ENCODE measurements at regions not wholly inside any gene's neighbourhood (a gene's known extent, or its start where the extent isn't known, plus 50 kb on each side); places are given as distances from the start of the nearest gene placed in this dataset.

DNA sequence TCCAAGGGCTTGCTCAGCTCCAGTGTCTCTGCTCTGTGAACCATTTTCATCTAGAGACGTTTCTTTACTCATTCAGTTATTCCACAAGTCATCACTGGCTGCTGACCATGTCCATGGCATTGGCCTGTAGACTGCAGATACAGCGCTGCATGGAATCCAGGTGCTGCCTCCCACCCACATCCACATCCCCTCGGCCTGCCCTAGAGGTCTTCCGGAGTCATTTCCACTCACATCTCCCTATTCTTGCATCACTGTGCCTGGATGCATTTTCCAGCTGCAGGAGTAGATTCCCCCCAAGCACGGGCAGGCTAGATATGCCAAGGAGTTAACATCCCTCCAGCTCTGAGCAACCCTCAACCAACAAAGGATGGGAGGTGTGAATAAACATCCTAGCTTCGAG, 68.9 kb downstream of the CHST1 start:
- TF ChIP-seq FOXP1 (CRISPR knock-in tag; IDR thresholded peaks at IDR 0.05; ENCODE audit: borderline replicate concordance): no peak
- TF ChIP-seq, protein P1, sequence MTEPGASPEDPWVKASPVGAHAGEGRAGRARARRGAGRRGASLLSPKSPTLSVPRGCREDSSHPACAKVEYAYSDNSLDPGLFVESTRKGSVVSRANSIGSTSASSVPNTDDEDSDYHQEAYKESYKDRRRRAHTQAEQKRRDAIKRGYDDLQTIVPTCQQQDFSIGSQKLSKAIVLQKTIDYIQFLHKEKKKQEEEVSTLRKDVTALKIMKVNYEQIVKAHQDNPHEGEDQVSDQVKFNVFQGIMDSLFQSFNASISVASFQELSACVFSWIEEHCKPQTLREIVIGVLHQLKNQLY (CRISPR knock-in tag; IDR thresholded peaks at IDR 0.05): no peak
- TF ChIP-seq CTCF (IDR thresholded peaks at IDR 0.05): no peak
- TF ChIP-seq, protein P2, sequence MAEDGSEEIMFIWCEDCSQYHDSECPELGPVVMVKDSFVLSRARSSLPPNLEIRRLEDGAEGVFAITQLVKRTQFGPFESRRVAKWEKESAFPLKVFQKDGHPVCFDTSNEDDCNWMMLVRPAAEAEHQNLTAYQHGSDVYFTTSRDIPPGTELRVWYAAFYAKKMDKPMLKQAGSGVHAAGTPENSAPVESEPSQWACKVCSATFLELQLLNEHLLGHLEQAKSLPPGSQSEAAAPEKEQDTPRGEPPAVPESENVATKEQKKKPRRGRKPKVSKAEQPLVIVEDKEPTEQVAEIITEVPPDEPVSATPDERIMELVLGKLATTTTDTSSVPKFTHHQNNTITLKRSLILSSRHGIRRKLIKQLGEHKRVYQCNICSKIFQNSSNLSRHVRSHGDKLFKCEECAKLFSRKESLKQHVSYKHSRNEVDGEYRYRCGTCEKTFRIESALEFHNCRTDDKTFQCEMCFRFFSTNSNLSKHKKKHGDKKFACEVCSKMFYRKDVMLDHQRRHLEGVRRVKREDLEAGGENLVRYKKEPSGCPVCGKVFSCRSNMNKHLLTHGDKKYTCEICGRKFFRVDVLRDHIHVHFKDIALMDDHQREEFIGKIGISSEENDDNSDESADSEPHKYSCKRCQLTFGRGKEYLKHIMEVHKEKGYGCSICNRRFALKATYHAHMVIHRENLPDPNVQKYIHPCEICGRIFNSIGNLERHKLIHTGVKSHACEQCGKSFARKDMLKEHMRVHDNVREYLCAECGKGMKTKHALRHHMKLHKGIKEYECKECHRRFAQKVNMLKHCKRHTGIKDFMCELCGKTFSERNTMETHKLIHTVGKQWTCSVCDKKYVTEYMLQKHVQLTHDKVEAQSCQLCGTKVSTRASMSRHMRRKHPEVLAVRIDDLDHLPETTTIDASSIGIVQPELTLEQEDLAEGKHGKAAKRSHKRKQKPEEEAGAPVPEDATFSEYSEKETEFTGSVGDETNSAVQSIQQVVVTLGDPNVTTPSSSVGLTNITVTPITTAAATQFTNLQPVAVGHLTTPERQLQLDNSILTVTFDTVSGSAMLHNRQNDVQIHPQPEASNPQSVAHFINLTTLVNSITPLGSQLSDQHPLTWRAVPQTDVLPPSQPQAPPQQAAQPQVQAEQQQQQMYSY (CRISPR knock-in tag; IDR thresholded peaks at IDR 0.05): no peak
